Jurkat, Clone E6-1 (cell line): ENCODE measurements at regions not wholly inside any gene's neighbourhood (a gene's known extent, or its start where the extent isn't known, plus 50 kb on each side); places are given as distances from the start of the nearest gene placed in this dataset.

Source experiments
- DNase-seq: peaks from one replicate; pipeline ENCODE4 v3.0.0-alpha.2; 2011; ENCODE audit warnings: low read depth, low spot score
- H3K4me3 ChIP-seq: 2 replicates; pipeline ENCODE4 v1.5.1; 2011; ENCODE audit warnings: mild to moderate bottlenecking, low read length, control low read depth, moderate library complexity

DNA sequence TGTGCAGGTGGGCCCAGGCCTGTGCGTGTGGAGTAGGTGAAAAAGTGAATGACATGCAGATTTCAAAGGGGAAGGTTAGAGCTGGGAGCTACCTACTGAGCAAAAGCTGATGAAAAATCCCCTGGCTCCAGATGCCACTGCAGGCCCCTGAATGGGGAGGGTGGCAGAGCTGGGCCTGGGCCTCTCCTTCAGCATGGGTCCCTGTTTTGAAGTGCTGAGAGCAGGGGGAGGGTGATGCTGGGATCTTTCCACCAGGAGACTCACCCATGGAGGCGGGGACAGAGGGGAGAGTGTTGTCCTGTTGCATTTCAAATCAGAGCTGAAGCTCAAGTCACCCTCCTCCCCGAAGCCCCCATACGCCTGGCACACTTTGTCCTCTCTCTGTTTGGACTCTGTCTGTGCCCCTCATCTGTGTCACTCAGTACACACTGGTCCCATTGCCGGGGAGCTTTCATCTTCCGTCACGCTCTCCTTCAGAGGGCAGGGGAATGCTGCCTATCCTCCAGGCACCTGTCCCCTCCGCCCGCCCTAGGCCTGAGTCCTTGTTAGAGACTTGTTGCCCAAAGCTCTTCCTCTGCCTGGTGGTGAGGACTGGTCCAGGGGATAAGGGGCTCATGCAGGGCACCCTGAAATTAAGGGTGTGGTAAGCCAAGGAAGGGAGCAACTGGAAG is 206.6 kb downstream of the HAUS1 start:
- H3K4me3 ChIP-seq = no peak overlapping the region
- DNase-seq = no peak

DNA sequence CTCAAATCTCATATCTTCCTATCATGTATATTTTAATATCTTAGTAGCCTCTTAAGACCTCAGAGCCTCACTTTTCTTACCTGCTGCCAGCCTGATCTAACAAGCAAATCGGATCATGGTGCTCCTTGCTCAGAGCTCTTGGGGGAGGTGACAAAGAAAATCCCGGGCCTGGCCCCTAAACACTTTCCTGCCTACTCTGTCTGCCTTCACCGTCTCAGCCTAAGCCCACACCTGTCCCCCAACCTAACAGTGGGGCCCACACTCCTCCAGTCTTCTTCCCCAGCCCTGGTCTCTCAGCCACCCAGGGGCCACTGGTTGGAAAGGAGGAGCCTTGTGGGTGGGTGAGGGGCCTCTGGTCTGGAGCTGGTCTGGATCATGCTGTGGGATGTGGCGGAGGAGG is 207.3 kb downstream of the HAUS1 start:
- no peak overlapping the region for H3K4me3 ChIP-seq
- no peak for DNase-seq

DNA sequence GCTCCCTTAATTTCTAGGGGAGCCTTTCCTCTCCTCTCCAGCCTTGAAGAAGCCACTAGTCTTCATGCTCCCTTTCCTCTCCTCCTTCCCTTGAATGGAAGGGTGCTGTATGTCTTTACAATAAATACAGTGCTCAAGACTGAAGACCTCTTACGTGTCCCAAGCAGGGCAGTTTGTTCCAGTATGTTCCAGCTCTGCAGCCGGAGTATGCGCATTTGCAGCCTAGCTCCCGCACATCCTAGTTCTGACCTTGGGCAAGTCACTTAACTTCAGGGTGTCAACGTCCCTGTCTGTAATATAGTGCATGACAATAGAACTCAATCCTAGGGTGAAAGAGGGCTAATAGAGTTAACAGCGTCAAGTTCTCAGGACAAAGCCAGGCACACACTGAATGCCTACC is 208.0 kb downstream of the HAUS1 start:
- no peak for DNase-seq

DNA sequence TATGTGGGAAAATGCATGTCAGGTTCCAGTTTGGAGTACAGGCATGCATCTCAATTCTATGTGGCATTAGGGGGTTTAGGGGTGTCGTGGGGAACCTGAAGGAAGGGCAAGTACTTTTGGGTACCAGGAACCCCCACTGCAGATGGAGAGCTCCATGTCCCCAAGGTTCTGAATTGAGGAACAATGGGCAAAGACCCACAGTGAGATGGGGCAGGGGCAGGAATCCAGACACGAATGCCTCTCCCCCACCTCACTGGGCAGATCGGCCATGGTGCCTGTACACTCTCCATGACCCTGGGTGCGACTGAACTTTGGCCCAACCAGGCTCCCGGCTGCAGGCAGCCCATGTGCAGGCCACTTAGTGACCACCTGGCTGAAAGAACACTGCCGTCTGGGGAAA is 209.3 kb downstream of the HAUS1 start:
- no peak for DNase-seq
- H3K4me3 ChIP-seq = no peak overlapping the region

More for the DNA sequence above, 208.0 kb downstream of the HAUS1 start:
- no peak overlapping the region for H3K4me3 ChIP-seq

DNA sequence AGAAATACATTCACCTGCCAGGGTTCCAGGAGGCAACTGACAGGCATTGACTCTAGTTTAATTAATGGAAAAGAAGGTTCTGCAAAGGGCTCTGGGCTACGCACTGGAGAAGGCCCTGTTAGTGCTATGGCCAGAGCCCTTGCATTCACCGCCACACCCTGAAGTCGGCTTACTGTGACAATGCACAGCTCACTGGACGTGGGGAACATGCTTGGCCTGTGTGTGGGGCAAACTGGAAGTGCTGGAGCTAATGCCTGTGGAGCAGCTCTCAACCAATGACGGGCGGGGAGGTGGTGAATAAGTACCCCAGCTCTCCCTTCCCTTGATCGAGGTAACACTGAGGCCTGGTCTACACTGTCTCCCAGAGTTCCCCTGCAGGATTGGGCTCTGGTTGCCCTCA is 209.8 kb downstream of the HAUS1 start:
- no peak overlapping the region for H3K4me3 ChIP-seq
- DNase-seq = no peak

DNA sequence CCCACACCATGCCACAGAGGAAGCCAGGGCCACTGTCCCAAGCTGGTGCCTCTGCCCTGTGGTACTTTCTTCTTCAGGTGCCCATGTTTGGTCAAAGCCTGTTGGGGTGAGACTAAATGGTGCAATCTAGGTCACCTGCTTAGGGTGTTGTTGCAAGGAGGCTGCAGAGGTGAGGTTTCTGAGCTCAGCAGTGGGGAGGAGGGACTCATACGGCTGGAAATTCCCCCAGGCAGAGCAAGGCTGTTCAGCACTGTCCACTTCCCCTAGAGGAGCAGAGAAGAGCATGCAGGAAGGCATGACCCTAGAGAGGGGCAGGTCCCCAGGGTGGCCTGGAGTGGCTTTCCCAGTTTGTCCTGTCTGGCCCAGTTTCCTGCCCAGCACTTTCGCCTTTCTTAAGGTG is 211.0 kb downstream of the HAUS1 start:
- H3K4me3 ChIP-seq = no peak overlapping the region
- no peak for DNase-seq

DNA sequence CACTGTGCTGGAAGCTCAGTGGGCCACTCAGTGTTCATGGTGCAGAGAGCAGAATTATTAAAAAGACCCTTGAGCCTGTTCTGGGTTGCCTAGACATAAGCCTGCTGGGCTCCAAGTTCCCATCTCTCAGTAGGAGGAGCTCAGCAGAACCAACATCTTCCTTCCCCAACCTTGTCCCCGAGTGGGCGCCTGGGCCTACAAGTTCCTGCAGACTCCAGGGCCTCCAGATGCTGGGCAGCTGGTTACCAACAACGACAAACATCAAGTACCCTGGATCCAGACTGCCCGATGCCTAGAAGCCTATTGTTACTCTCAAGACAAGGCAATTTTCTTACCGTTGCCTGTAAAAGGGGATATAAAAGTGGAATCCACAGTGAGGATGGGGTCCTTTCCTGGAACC is 214.2 kb downstream of the HAUS1 start:
- DNase-seq = no peak
- H3K4me3 ChIP-seq = no peak overlapping the region

DNA sequence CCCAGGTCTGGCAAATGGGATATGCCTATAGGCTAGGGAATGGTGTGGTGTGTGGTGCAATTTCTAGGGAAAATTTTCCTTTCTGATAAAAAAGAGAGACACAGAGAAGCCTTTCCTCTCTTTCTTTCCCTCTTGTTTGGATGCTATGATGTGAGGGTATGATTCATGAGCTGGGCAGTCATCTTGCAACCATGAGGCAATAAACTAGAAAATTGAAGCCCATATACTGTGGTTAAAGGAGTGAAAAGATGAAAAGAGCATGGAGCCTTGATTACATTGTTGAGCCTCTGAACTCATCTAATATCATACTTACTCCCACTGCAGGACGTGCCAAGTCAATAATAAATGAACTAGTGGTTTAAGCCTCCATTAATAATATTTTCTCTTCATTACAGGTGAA is 215.6 kb downstream of the HAUS1 start:
- DNase-seq = no peak
- no peak overlapping the region for H3K4me3 ChIP-seq

DNA sequence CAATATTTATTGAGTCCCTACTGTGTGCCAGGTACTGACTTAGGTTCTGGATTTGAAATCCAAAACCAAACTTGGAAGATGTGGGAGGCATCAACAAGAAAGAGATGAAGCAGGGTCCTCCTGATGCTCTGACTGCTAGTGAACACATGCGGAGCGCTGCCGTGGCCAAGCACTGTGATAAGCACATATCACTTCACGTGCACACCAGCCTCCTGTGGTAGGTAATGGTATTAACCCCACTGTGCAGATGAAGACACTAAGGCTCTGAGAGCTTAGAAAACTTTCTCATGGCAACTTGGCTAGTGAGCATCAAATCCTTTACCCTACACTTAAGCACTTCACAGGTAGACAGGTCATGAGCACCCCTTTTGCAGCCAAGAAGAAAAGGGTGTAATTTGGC is 216.1 kb downstream of the HAUS1 start:
- H3K4me3 ChIP-seq = no peak overlapping the region
- DNase-seq = peak; percentile 20

DNA sequence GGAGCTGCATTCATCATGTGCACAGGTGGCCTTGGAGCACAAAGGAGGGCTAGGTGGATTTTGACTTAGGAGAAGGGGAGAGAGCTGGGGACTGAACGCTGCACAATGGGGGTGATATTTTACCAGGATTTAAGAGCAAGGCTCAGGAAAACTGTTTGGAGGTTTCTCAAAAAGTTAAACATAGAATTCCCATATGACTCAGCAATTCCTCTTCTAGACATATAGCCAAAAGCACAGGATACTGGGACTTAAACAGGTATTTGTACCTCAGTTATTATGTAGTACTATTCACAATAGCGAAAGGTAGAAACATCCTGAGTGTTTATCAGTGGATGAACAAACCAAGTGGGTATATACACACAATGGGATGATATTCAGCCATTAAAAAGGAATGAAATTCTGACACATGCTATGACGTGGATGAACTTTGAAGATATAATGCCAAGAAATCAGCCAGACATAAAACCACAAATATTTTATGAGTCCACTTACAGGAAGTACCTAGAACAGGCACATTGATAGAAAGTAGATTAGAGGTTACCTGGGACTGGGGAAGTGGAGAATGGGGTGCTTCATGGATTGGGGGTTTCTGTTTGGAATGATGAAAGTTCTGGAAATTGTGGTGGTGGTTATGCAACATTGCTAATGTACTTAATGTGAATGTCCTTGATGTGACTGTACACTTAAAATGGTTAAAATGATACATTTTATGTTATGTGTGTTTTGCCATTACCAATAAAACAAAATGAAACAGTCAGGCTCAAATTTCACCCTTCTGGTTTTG is 216.9 kb downstream of the HAUS1 start:
- DNase-seq = no peak
- no peak overlapping the region for H3K4me3 ChIP-seq

DNA sequence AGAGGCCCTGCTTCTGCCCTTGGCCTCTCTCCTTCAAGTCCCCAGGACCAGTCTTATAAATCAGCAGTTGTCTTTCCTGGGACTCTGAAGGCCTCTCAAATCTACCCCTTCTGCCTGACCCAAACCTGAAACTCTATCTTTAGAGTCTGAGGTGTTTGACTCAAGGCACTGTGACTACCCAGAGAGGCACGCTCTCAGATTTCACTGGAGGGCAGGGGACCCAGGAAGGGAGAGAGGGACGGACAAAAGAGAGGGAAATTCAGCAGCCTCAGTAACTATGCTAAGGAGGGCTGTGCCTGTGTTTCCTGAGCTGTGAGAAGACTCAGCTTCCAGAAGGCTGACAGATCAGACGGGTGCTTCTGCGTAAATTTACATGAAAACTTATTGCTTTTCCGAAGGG is 217.8 kb downstream of the HAUS1 start:
- no peak for DNase-seq

DNA sequence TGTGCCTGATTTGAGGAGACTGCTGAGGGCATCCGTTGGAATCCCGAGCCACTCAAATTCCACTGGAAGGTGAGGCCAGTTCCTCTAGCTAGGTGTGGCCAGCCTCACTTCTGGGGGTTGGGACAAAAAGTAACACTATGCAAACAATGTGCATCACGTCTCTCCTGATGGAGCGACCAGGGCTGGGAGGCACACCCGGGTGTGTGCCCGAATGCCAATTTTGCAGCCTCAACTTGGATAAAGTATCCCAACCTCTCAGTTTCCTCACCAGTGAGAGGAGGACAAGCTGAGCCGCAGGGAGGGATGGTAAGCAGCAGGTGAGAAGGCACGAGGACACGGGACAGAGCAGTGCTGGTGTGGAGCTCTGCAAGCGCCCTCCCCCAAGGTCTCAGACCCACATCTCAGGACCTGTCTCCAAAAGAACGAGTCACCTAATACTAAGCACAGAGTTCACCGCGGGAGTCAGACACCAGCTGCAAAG is 218.3 kb downstream of the HAUS1 start:
- no peak overlapping the region for H3K4me3 ChIP-seq

More for the DNA sequence above, 217.8 kb downstream of the HAUS1 start:
- H3K4me3 ChIP-seq = no peak overlapping the region

DNA sequence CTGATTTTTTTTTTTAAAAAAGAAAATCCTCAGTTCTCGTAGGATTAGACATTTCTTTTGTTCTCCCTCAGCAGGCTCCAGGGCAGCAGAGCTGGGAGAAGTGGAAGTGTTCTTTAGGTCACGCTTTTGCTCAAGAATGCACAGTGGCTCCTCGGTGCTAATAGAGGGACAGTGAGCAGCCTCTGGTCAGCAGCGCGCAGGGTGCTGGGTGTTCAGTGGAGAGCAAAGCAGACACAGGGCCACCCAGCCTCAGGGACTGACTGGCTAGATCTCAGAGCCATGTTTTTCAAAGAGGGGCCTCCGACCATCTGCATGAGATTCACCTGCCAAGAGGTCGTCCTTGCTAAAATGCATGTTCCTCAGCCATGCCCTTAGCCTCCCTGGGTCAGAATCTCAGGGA is 218.8 kb downstream of the HAUS1 start:
- no peak for DNase-seq
- no peak overlapping the region for H3K4me3 ChIP-seq

More for the DNA sequence above, 218.3 kb downstream of the HAUS1 start:
- DNase-seq = no peak

DNA sequence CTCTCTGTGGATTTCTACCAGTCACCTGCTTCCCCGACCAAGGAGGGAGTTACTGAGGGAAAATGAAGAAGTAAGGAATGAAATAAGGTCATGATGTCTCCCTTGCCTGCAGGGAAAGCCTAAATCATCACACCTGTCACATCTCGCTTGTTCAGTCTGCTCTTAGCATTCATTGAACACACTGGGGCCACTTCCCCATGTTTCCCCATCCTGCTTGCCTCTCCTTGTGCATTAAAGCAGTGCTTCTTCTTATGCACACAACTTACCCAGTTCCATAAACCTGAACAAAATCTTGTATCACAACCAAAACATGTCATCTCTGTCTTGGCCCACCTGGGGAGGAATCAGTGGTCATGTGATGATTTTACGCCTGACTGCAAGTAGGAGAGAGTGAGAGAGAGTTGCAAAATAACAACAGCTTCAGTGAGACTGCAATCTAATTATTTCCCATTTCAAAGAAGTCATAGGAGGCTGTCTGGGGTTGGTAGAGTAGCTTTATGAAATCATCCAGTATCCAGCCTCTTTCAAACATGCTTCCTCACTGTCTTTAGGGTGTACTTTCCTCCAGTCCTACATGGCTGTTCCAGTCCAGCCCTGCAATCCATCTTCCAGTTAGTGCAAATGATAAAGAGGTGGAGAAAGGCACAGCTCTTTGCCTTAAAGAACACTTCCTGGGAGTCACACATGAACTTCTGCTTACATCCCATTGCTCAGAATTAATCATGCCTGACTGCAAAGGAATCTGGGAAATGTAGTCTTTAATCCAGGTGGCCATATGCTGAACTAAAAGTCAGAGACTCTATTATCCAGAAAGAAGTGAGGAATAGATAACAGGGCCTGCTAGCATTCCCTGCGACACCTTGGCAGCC is 220.1 kb downstream of the HAUS1 start:
- DNase-seq = peak; percentile 68
- H3K4me3 ChIP-seq = no peak overlapping the region

DNA sequence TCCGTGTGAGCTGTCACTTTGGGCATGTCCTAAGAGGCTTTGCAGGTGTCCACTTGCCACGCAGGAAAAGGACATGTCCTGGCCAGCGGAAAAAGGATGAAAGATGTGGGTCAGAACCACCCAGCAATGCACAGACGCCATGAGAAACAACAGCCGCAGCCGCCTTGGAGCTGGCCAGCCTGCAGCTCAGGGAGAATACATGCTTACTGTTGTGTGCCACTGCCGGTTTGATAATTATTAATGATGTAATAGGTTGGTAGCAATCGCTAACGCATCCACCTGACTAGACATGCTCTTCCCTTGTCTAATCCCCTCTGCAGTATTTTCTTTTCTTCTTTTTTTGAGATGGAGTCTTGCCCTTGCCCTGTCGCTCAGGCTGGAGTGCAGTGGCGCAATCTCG is 221.7 kb downstream of the HAUS1 start:
- H3K4me3 ChIP-seq = no peak overlapping the region
- no peak for DNase-seq

DNA sequence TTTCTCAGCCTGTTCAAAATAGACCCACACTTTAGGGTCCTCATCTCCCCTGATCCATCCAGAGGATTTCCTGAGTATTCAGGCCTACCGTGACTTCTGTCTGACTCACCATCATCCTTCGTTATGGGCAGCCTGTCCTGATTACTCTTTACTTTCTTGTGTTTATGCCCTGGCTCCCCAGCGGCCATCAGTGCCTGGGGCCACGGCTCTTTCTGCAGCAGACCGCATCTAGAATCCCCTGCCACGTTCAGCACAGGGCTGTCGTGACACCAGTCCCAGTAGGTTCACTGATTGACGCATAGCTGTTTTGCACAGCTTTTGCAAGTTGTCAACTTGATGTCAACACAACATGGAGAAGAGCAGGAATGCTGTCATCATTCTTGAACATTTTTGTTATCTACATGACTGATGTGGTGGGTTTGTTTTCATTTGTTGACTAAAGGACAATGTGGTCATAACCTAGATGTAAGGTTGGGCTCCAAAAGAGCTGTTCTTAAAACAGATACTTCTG is 225.6 kb downstream of the HAUS1 start:
- H3K4me3 ChIP-seq = no peak overlapping the region
- no peak for DNase-seq

DNA sequence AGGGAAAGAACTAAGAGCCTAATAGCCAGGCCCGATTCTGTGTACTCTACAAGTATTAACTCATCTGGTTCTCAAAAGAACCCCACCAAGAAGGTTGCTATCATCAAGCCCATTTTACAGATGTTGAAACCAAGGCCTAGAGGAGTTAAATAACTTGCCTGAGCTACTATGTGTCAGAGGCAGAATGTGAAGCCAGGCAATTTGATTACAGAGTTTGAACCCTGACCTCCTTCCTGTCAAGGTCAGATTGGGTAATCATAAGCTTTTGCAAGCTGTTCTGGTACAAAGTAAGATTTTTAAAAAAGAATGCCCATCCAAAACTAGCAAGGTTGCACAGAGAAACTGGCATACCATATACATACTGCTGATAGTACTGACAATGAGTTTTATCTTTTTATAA is 227.1 kb downstream of the HAUS1 start:
- no peak overlapping the region for H3K4me3 ChIP-seq
- DNase-seq = no peak

DNA sequence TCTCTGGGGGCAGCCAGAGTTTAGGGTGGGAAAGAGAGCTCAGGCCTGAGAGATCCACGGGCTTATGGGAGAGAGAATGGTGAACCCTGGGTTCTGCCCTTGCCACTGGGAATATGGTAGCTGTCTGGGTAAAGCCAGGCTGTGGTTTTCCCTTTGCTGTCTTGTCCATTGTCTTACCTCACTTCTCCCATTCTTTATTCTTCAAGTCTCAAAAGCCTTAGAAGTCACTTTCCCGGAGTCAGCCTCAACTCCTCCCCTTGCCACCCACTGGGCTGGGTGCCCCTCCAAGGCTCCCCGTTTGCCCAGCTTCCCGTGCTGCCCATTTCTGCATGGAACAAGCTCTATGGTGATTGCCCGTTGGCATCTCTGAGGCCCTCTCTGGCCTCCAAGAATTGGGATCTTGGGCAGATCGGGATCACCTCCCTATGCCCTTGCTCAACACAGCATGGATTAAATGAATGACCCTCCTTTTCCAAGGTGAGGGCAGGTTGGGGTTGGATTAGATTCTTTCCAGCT is 228.2 kb downstream of the HAUS1 start:
- no peak overlapping the region for H3K4me3 ChIP-seq
- DNase-seq = no peak

DNA sequence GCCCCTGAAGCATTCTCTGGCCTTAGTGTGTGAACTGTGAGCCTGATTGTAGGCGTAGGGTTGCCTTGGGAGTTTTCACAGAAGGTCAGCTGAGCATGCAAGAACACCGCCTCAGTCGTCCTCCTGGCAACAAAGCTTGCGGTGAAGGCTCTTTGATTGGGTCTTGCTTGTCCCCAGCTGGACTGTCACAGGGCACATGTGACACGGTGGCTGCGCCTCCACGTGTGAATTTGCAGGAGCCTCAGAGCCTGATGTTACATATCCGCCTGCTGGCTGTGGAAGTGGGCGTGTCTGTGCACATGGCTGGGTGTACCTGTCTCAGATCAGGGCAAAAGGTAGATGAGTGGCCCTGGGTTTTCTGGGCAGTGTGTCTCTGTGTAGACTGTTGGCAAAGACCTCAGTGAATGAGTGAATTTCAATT is 228.7 kb downstream of the HAUS1 start:
- H3K4me3 ChIP-seq = peak overlapping the region; percentile 64
- DNase-seq = no peak
